ENCODE measurements at regions not wholly inside any gene's neighbourhood (a gene's known extent, or its start where the extent isn't known, plus 50 kb on each side); places are given as distances from the start of the nearest gene placed in this dataset.
A peak's percentile ranks its signal among the peaks of the same experiment; 100 is the strongest.

- DNase-seq = no peak
Measured at GRCh38 chr6:113796038-113796437, 61.1 kb upstream of the MARCKS start.

- DNase-seq = no peak
Measured at GRCh38 chr6:113802779-113803178, 54.4 kb upstream of the MARCKS start.

GRCh38 chr6:113805173-113805790 lies 51.9 kb upstream of the MARCKS start:
- DNase-seq = peak; percentile 43

- DNase-seq = no peak
Measured at GRCh38 chr6:113805811-113806495, 51.2 kb upstream of the MARCKS start.

All from NCI-H69 (cell line).